Fibroblast of lung (primary cell): ENCODE measurements at regions not wholly inside any gene's neighbourhood (a gene's known extent, or its start where the extent isn't known, plus 50 kb on each side); places are given as distances from the start of the nearest gene placed in this dataset.

Experiments used
- EZH2 ChIP-seq: IDR thresholded peaks from 2 replicates; pipeline ENCODE4 v1.5.1; 2012; ENCODE audit warnings: low read length, control low read depth, mild to moderate bottlenecking; ENCODE audit errors: missing control alignments
- TF ChIP-seq, protein P1 (sequence below), 2 donors: IDR thresholded peaks in 1 of 2; conservative IDR thresholded peaks in 1 of 2; 1 replicate in 1 of 2; 2 replicates in 1 of 2; pipeline ENCODE4 v1.5.1; 2011 to 2012; ENCODE audit warnings: low read length in 2 of 2, control low read depth in 1 of 2, inconsistent platforms in 1 of 2, low read depth in 1 of 2, mild to moderate bottlenecking in 1 of 2

GRCh38 chr9:28037968-28038367 is 464.7 kb upstream of the C9orf72 start:
- TF ChIP-seq, protein P1, sequence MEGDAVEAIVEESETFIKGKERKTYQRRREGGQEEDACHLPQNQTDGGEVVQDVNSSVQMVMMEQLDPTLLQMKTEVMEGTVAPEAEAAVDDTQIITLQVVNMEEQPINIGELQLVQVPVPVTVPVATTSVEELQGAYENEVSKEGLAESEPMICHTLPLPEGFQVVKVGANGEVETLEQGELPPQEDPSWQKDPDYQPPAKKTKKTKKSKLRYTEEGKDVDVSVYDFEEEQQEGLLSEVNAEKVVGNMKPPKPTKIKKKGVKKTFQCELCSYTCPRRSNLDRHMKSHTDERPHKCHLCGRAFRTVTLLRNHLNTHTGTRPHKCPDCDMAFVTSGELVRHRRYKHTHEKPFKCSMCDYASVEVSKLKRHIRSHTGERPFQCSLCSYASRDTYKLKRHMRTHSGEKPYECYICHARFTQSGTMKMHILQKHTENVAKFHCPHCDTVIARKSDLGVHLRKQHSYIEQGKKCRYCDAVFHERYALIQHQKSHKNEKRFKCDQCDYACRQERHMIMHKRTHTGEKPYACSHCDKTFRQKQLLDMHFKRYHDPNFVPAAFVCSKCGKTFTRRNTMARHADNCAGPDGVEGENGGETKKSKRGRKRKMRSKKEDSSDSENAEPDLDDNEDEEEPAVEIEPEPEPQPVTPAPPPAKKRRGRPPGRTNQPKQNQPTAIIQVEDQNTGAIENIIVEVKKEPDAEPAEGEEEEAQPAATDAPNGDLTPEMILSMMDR (conservative IDR thresholded peaks at IDR 0.05 in 1 of 2, IDR thresholded peaks at IDR 0.05 in 1 of 2; ENCODE audit: low read depth in 1 of 2, low read length in 2 of 2), result no peak
- TF ChIP-seq EZH2, result no peak
